Keratinocyte (primary cell): ENCODE measurements at regions not wholly inside any gene's neighbourhood (a gene's known extent, or its start where the extent isn't known, plus 50 kb on each side); places are given as distances from the start of the nearest gene placed in this dataset.

Experiments
- DNase-seq: peaks from one replicate; pipeline ENCODE4 v3.0.0-alpha.2; 2011; ENCODE audit warnings: low read depth, missing footprints, low spot score
- FAIRE-seq: peaks from 2 replicates; lab custom pipeline; 2011; peaks lifted over from hg19 to GRCh38; lab: Jason Lieb, UNC
- H2AFZ ChIP-seq: 2 replicates; pipeline ENCODE4 v1.6.0; 2012; ENCODE audit warnings: low read length, control low read depth, inconsistent platforms; ENCODE audit not compliant: control insufficient read depth
- H3K27ac ChIP-seq: 2 replicates; pipeline ENCODE4 v1.5.1; 2011; ENCODE audit warnings: low read length; ENCODE audit not compliant: control insufficient read depth, insufficient read depth
- H3K27me3 ChIP-seq: 3 replicates; pipeline ENCODE4 v1.6.0; 2011; ENCODE audit warnings: low read length; ENCODE audit not compliant: control insufficient read depth, insufficient read depth; ENCODE audit errors: extremely low read depth
- H3K36me3 ChIP-seq, 2 experiments: 2 replicates in 1 of 2; 3 replicates in 1 of 2; pipeline ENCODE4 v1.5.1; 2011; ENCODE audit warnings: low read length in 2 of 2, mild to moderate bottlenecking in 1 of 2; ENCODE audit not compliant: control insufficient read depth in 2 of 2, insufficient read depth in 2 of 2; ENCODE audit errors: extremely low read depth in 1 of 2
- H3K4me1 ChIP-seq: 3 replicates; pipeline ENCODE4 v1.5.1; 2011; ENCODE audit warnings: low read length; ENCODE audit not compliant: control insufficient read depth, insufficient read depth; ENCODE audit errors: extremely low read depth
- H3K4me2 ChIP-seq: 3 replicates; pipeline ENCODE4 v1.6.0; 2011; ENCODE audit warnings: low read depth, low read length; ENCODE audit not compliant: control insufficient read depth, insufficient read depth; ENCODE audit errors: extremely low read depth
- H3K4me3 ChIP-seq, 3 experiments: fragments of 200-600 bp in 1 of 3; sonication (generic) in 1 of 3; 2 replicates in 2 of 3; 3 replicates in 1 of 3; pipeline ENCODE4 v1.5.1; 2011 to 2016; ENCODE audit warnings: low read length in 3 of 3, mild to moderate bottlenecking in 3 of 3, control low read depth in 2 of 3, inconsistent platforms in 1 of 3, low read depth in 1 of 3, mixed read lengths in 1 of 3, mixed run types in 1 of 3, moderate library complexity in 1 of 3; ENCODE audit not compliant: control insufficient read depth in 2 of 3, insufficient read depth in 2 of 3; ENCODE audit errors: extremely low read depth in 1 of 3
- H3K79me2 ChIP-seq: 2 replicates; pipeline ENCODE4 v1.6.0; 2012; ENCODE audit warnings: low read length; ENCODE audit not compliant: control insufficient read depth, insufficient read depth
- H3K9ac ChIP-seq: 3 replicates; pipeline ENCODE4 v1.6.0; 2011; ENCODE audit warnings: low read length; ENCODE audit not compliant: control insufficient read depth, insufficient read depth; ENCODE audit errors: extremely low read depth
- H3K9me1 ChIP-seq: 3 replicates; pipeline ENCODE4 v1.6.0; 2011; ENCODE audit warnings: low read length; ENCODE audit not compliant: control insufficient read depth, insufficient read depth; ENCODE audit errors: extremely low read depth
- H3K9me3 ChIP-seq: 2 replicates; pipeline ENCODE4 v1.5.1; 2012; ENCODE audit warnings: low read depth, low read length; ENCODE audit not compliant: control insufficient read depth
- H4K20me1 ChIP-seq: 3 replicates; pipeline ENCODE4 v1.6.0; 2011; ENCODE audit warnings: low read length; ENCODE audit not compliant: control insufficient read depth, insufficient read depth; ENCODE audit errors: extremely low read depth
- CTCF ChIP-seq, 3 experiments: IDR thresholded peaks in 1 of 3; conservative IDR thresholded peaks in 1 of 3; optimal IDR thresholded peaks in 1 of 3; 2 replicates in 2 of 3; 3 replicates in 1 of 3; pipeline versions ENCODE3 to v1.5.1; 2011; ENCODE audit warnings: low read length in 3 of 3, mild to moderate bottlenecking in 3 of 3, moderate library complexity in 2 of 3, control low read depth in 1 of 3, inconsistent platforms in 1 of 3; ENCODE audit not compliant: insufficient read depth in 2 of 3; ENCODE audit errors: extremely low read depth in 1 of 3
- EZH2 ChIP-seq: IDR thresholded peaks from one replicate; pipeline ENCODE4 v1.6.1; 2012; ENCODE audit warnings: inconsistent platforms, mild to moderate bottlenecking, low read length, moderate library complexity
- dilution Hi-C: fragments of 300-500 bp; cut with MboI; formaldehyde crosslinking; loops from one replicate; pipeline ENCODE4 v1.7.0; 2020; ENCODE audit warnings: low sequenced_read_pairs; ENCODE audit not compliant: extremely low pct_ligation_motif_present

- H3K9ac ChIP-seq: no peak overlapping the region
- no peaks in the 10 kb centered on the region for H3K36me3 ChIP-seq
- no peaks in the 10 kb centered on the region for H4K20me1 ChIP-seq
- H3K4me2 ChIP-seq: no peak overlapping the region
- H3K27me3 ChIP-seq: no peaks in the 10 kb centered on the region
- TF ChIP-seq EZH2: no peak
- H3K79me2 ChIP-seq: no peaks in the 10 kb centered on the region
- H2AFZ ChIP-seq: no peak overlapping the region
- H3K9me3 ChIP-seq: no peaks in the 10 kb centered on the region
- DNase-seq (no peak), FAIRE-seq (no peak)
- no peak overlapping the region for H3K4me3 ChIP-seq
- H3K9me1 ChIP-seq: no peaks in the 10 kb centered on the region
- H3K27ac ChIP-seq: no peak overlapping the region
- H3K4me1 ChIP-seq: no peaks in the 10 kb centered on the region
- dilution Hi-C loops: no loop called here
These were observed 190.4 kb upstream of the STK17B start for GRCh38 chr2:196361606-196362326.

- Histone ChIP-seq H3K79me2 (no peaks in the 10 kb centered on the region), H3K9me1 (no peaks in the 10 kb centered on the region), H3K4me3 (no peak overlapping the region), H3K4me1 (no peaks in the 10 kb centered on the region), H4K20me1 (no peaks in the 10 kb centered on the region), H3K27ac (no peak overlapping the region), H3K4me2 (no peak overlapping the region), H2AFZ (no peak overlapping the region), H3K27me3 (no peaks in the 10 kb centered on the region), H3K36me3 (no peaks in the 10 kb centered on the region), H3K9ac (no peak overlapping the region), H3K9me3 (no peaks in the 10 kb centered on the region)
- DNase-seq: no peak
- no peak for FAIRE-seq
- TF ChIP-seq CTCF (optimal IDR thresholded peaks at IDR 0.05 in 1 of 3, IDR thresholded peaks at IDR 0.05 in 1 of 3, conservative IDR thresholded peaks at IDR 0.05 in 1 of 3; ENCODE audit: extremely low read depth in 1 of 3, insufficient read depth in 2 of 3, low read length in 3 of 3) (no peak), EZH2 (no peak)
- dilution Hi-C loops: no loop called here
These were observed 191.7 kb upstream of the STK17B start for GRCh38 chr2:196362973-196363549.
